Smooth muscle cell (in vitro differentiated cells): ENCODE measurements at regions not wholly inside any gene's neighbourhood (a gene's known extent, or its start where the extent isn't known, plus 50 kb on each side); places are given as distances from the start of the nearest gene placed in this dataset.

Source experiments
- DNase-seq: peaks from one replicate; lab custom pipeline; 2025; ENCODE audit not compliant: unreplicated experiment; lab: John Stamatoyannopoulos, UW
- H2AFZ ChIP-seq: fragments of 200-600 bp; sonication (generic); 2 replicates; pipeline ENCODE4 v1.6.0; 2016; ENCODE audit warnings: antibody characterized with exemption, low read depth, mild to moderate bottlenecking
- H3F3A ChIP-seq: fragments of 200-600 bp; sonication (generic); 2 replicates; pipeline ENCODE4 v1.6.0; 2017; ENCODE audit warnings: antibody characterized with exemption, low read depth
- H3K27ac ChIP-seq: fragments of 200-600 bp; sonication (generic); 2 replicates; pipeline ENCODE4 v1.5.1; 2016; ENCODE audit warnings: low read depth, mild to moderate bottlenecking
- H3K27me3 ChIP-seq: fragments of 200-600 bp; sonication (generic); 2 replicates; pipeline ENCODE4 v1.6.1; 2016; ENCODE audit warnings: low read depth, mild to moderate bottlenecking
- H3K36me3 ChIP-seq: fragments of 200-600 bp; sonication (generic); 2 replicates; pipeline ENCODE4 v1.5.1; 2016; ENCODE audit warnings: low read depth
- H3K4me1 ChIP-seq: fragments of 200-600 bp; sonication (generic); 2 replicates; pipeline ENCODE4 v1.5.1; 2016; ENCODE audit warnings: low read depth
- H3K4me2 ChIP-seq: fragments of 200-600 bp; sonication (generic); 2 replicates; pipeline ENCODE4 v1.6.0; 2016; ENCODE audit warnings: mild to moderate bottlenecking
- H3K4me3 ChIP-seq: fragments of 200-600 bp; sonication (generic); 2 replicates; pipeline ENCODE4 v1.5.1; 2016; ENCODE audit warnings: mild to moderate bottlenecking
- H3K79me2 ChIP-seq: fragments of 200-600 bp; sonication (generic); 2 replicates; pipeline ENCODE4 v1.6.0; 2016; ENCODE audit warnings: low read depth, mild to moderate bottlenecking
- H3K9ac ChIP-seq: fragments of 200-600 bp; sonication (generic); 2 replicates; pipeline ENCODE4 v1.6.0; 2016; ENCODE audit warnings: low read depth
- H3K9me3 ChIP-seq: fragments of 200-600 bp; sonication (generic); replicated peaks from 2 replicates; pipeline ENCODE4 v1.5.1; 2016; ENCODE audit warnings: low read depth
- H4K20me1 ChIP-seq: fragments of 200-600 bp; sonication (generic); 2 replicates; pipeline ENCODE4 v1.6.0; 2016; ENCODE audit warnings: low read depth
- CTCF ChIP-seq: fragments of 200-600 bp; sonication (generic); IDR thresholded peaks from 2 replicates; pipeline ENCODE4 v1.5.1; 2017; ENCODE audit warnings: borderline replicate concordance, mild to moderate bottlenecking, antibody characterized with exemption; ENCODE audit not compliant: insufficient read depth, poor library complexity, severe bottlenecking
- WGBS: methylation state at CpG from one replicate; pipeline ENCODE4 v1.1.7; 2016; ENCODE audit warnings: low lambda C conversion rate; 5-methylcytosine and 5-hydroxymethylcytosine counted together

GRCh38 chr11:119849872-119850271, 120.9 kb upstream of the NECTIN1 start:
- H3K36me3 ChIP-seq, result no peaks in the 10 kb centered on the region
- no peaks in the 10 kb centered on the region for H4K20me1 ChIP-seq
- no peak for TF ChIP-seq CTCF
- H3K4me3 ChIP-seq, result no peak overlapping the region
- no peaks in the 10 kb centered on the region for H3K9me3 ChIP-seq
- no peaks in the 10 kb centered on the region for H3K79me2 ChIP-seq
- no peak overlapping the region for H3K4me2 ChIP-seq
- no peak overlapping the region for H3K9ac ChIP-seq
- 45% methylated on average over 1 of the region's 1 CpG for WGBS
- no peaks in the 10 kb centered on the region for H3F3A ChIP-seq
- no peak overlapping the region for H2AFZ ChIP-seq
- H3K27me3 ChIP-seq, result peaks cover 6% of the 10 kb centered on the region
- no peak overlapping the region for H3K27ac ChIP-seq
- H3K4me1 ChIP-seq, result peaks cover 3% of the 10 kb centered on the region
- DNase-seq, result no peak

- no peaks in the 10 kb centered on the region for H3K36me3 ChIP-seq
- H3K4me2 ChIP-seq, result no peak overlapping the region
- H3K4me3 ChIP-seq, result no peak overlapping the region
- no peak overlapping the region for H2AFZ ChIP-seq
- H3K79me2 ChIP-seq, result no peaks in the 10 kb centered on the region
- no peak overlapping the region for H3K27ac ChIP-seq
- no peaks in the 10 kb centered on the region for H3F3A ChIP-seq
- DNase-seq, result no peak
- no peak overlapping the region for H3K9ac ChIP-seq
- no peak for TF ChIP-seq CTCF
- peaks cover 6% of the 10 kb centered on the region for H3K27me3 ChIP-seq
- H4K20me1 ChIP-seq, result no peaks in the 10 kb centered on the region
- peaks cover 3% of the 10 kb centered on the region for H3K4me1 ChIP-seq
- H3K9me3 ChIP-seq, result no peaks in the 10 kb centered on the region
- 84% methylated on average over 4 of the region's 4 CpGs for WGBS
Measured at GRCh38 chr11:119847853-119848252, 118.9 kb upstream of the NECTIN1 start.

- Histone ChIP-seq H3K4me2 (no peak overlapping the region), H3K36me3 (no peaks in the 10 kb centered on the region), H3K27ac (no peak overlapping the region), H3K27me3 (peaks cover 6% of the 10 kb centered on the region), H3K79me2 (no peaks in the 10 kb centered on the region), H3K4me1 (peaks cover 3% of the 10 kb centered on the region), H3K9me3 (no peaks in the 10 kb centered on the region), H2AFZ (no peak overlapping the region), H4K20me1 (no peaks in the 10 kb centered on the region), H3F3A (no peaks in the 10 kb centered on the region), H3K9ac (no peak overlapping the region), H3K4me3 (no peak overlapping the region)
- TF ChIP-seq CTCF, result no peak
- DNase-seq, result no peak
- 92% methylated on average over 3 of the region's 3 CpGs for WGBS
Measured at GRCh38 chr11:119846374-119846773, 117.4 kb upstream of the NECTIN1 start.

- Histone ChIP-seq H3K79me2 (no peaks in the 10 kb centered on the region), H3K27ac (no peak overlapping the region), H3K4me1 (peaks cover 3% of the 10 kb centered on the region), H3K36me3 (no peaks in the 10 kb centered on the region), H4K20me1 (no peaks in the 10 kb centered on the region), H3K4me3 (no peak overlapping the region), H3K4me2 (no peak overlapping the region), H3K9me3 (no peaks in the 10 kb centered on the region), H3F3A (no peaks in the 10 kb centered on the region), H3K27me3 (peaks cover 6% of the 10 kb centered on the region), H2AFZ (no peak overlapping the region), H3K9ac (no peak overlapping the region)
- no peak for TF ChIP-seq CTCF
- 78% methylated on average over 4 of the region's 4 CpGs for WGBS
- DNase-seq, result no peak
Measured at GRCh38 chr11:119845756-119846155, 116.8 kb upstream of the NECTIN1 start.
